Memory B cell (primary cell): ENCODE measurements at regions not wholly inside any gene's neighbourhood (a gene's known extent, or its start where the extent isn't known, plus 50 kb on each side); places are given as distances from the start of the nearest gene placed in this dataset.
"Not testable (repeated sequence)": the region's sequence is repeated elsewhere in the genome, so short reads cannot be mapped to it uniquely, and the experiment has no call there.

Experiments used
- ATAC-seq: fragments of 150-1000 bp; cut with Tn5 transposase; 2 replicates; pipeline ENCODE4 v1.10.0; 2021; ENCODE audit warnings: low read depth, mild to moderate bottlenecking, moderate library complexity
- DNase-seq, 2 donors: peaks; one replicate each; pipeline ENCODE4 v3.0.0; 2022; ENCODE audit warnings: low spot score in 2 of 2
- H3K27ac Mint-ChIP-seq: one replicate; pipeline ENCODE4 v1.8.0; 2022; ENCODE audit warnings: mild to moderate bottlenecking, moderate library complexity, mixed read lengths
- H3K27me3 Mint-ChIP-seq: one replicate; pipeline ENCODE4 v1.8.0; 2022; ENCODE audit warnings: mixed read lengths
- H3K36me3 Mint-ChIP-seq: one replicate; pipeline ENCODE4 v1.8.0; 2022; ENCODE audit warnings: mild to moderate bottlenecking, mixed read lengths
- H3K4me1 Mint-ChIP-seq: one replicate; pipeline ENCODE4 v1.8.0; 2022; ENCODE audit warnings: mixed read lengths
- H3K4me3 Mint-ChIP-seq: one replicate; pipeline ENCODE4 v1.8.0; 2022; ENCODE audit warnings: mild to moderate bottlenecking, moderate library complexity, mixed read lengths
- H3K9me3 Mint-ChIP-seq: one replicate; pipeline ENCODE4 v1.8.0; 2022; ENCODE audit warnings: mixed read lengths

DNA sequence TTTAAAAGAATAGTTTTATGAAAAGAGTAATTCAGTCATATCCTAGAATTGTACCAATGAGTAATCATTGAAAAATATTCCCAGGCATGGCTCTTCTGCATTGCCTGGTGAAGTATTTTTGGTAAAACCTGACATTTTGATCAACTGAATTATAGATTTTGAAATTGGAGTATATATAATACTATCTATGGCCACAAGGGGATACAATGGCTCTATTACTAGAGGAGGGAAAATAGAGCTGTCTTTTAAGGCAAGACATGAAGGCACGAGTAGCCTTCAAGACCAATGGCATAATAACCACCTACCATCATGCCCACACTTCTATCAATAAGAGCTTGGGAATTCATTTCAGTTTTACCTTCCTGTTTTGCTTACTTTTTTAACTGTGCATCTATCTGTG, 1241.4 kb upstream of the TMEM132C start:
- Mint-ChIP-seq H3K9me3 (peaks cover 1% of the 10 kb centered on the region), H3K36me3 (no peaks in the 10 kb centered on the region), H3K4me3 (no peak overlapping the region), H3K27me3 (peaks cover 1% of the 10 kb centered on the region), H3K4me1 (no peaks in the 10 kb centered on the region), H3K27ac (no peak overlapping the region)
- no peak for DNase-seq
- ATAC-seq = no peak

DNA sequence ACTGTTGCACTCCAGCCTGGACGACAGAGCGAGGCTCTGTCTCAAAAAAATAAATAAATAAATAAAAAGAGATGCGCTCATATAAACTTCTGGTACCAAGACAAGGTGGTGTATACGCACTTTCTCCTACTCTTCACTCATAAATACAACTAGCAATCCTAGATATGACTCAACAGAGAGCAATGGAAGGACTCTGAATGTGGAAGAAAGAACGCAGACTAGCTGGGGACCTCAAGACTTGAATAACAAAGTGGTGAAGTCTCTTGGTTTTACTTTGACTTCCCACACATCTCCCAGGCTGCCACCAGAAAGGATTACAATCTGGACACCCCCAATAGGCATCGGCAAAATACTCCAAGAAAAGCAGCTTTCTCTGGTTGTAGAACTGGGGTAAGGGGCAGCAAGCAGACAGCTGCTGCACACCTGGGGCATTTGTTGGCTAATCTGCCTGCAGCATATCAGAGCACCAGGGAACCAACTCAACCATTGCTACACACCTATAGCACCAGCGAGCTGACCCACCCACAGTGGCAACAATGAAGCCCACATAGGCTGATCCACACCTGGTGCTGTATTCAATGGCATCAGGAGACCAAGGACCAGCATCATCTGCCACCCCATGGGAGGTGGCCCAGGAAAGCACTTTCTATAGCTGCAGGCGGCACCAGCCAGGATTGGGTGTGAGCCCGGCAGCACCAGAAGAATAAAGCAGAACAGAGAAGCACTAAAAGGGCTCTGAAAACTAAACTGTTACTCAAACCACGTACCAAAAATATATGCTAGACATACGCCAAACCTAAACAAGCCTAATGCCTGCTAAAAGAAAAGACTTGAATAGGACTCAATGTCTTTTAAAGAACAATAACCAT, 1231.7 kb upstream of the TMEM132C start:
- Mint-ChIP-seq H3K27ac (no peak overlapping the region), H3K36me3 (no peaks in the 10 kb centered on the region), H3K27me3 (no peaks in the 10 kb centered on the region), H3K4me3 (no peak overlapping the region), H3K4me1 (no peaks in the 10 kb centered on the region), H3K9me3 (peaks cover 4% of the 10 kb centered on the region)
- no peak for ATAC-seq
- DNase-seq = no peak

DNA sequence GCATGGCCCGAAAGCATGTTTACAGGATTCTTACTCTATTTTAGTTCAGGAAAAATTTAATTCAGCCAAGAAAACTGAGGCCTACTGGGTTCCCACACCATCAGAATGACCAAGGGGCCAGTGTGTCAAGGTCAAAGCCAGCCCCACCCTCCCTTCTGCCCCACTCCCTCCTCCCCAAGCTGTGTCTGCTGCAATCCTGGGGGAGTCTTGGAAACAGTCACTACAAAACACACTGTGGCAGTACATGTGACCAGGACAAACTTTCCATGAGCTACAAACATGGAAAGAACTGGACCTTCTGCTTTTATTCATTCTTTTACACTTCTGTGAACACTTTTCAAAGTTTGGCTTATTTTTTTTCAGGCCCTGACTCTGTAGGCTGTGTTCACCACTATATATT, 1228.8 kb upstream of the TMEM132C start:
- H3K4me3 Mint-ChIP-seq = no peak overlapping the region
- no peaks in the 10 kb centered on the region for H3K27me3 Mint-ChIP-seq
- H3K4me1 Mint-ChIP-seq = no peaks in the 10 kb centered on the region
- DNase-seq (no peak), ATAC-seq (no peak)
- peaks cover 6% of the 10 kb centered on the region for H3K9me3 Mint-ChIP-seq
- no peaks in the 10 kb centered on the region for H3K36me3 Mint-ChIP-seq
- H3K27ac Mint-ChIP-seq = no peak overlapping the region

DNA sequence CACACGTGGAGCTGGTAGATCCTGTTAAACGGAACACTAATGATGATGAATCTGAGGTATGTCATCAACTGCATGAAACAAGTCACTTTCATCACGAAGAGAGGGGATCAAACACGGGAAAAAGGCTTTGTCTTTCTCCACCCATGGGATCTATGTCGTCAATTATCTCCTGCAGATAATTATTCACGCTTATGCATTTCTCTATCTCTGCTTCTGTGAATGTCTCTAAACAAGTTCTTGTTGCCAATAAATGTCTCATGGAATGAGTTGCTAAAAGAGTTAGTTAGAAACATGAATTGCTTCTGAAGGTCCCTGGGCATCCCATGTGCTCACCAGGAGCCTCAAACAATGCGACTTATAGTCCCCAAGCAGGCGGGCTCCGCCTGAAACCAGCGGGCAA, 1228.2 kb upstream of the TMEM132C start:
- H3K27me3 Mint-ChIP-seq = no peaks in the 10 kb centered on the region

DNA sequence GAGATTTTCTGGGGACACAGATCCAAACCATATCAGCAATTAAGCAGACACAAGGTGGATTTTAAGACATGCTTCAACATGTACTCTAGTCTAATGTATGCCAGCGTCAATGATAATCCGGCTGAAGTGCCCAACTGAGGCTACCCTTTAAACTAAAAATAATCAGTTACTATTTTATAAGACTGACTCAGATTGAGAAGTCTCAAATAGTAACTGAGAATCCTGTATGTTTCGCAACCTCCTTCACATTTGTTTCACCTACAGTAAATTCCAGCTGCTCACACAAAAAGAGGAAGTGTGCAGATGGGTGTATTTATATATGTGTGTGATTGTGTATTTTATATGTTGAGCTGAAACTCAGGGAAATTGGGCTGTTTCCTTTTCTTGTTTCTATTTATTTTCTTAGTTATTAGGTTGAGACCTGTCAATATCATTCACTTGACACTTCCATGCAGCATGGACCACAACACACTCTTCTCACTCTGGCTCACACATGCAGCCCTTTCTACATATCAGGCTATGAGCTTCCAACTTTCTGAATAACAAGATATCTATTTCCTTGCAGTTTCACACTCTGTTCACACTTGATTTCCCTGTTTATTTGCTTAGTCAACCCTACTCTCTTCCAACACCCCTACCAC, 1224.9 kb upstream of the TMEM132C start:
- peaks cover 6% of the 10 kb centered on the region for H3K9me3 Mint-ChIP-seq
- H3K4me1 Mint-ChIP-seq = no peaks in the 10 kb centered on the region
- no peaks in the 10 kb centered on the region for H3K27me3 Mint-ChIP-seq
- H3K36me3 Mint-ChIP-seq = no peaks in the 10 kb centered on the region
- DNase-seq (no peak), ATAC-seq (no peak)
- no peak overlapping the region for H3K27ac Mint-ChIP-seq
- no peak overlapping the region for H3K4me3 Mint-ChIP-seq

More for the DNA sequence above, 1228.2 kb upstream of the TMEM132C start:
- no peak for DNase-seq
- Mint-ChIP-seq H3K27ac (no peak overlapping the region), H3K9me3 (peaks cover 6% of the 10 kb centered on the region), H3K4me3 (no peak overlapping the region), H3K36me3 (no peaks in the 10 kb centered on the region), H3K4me1 (no peaks in the 10 kb centered on the region)
- no peak for ATAC-seq

DNA sequence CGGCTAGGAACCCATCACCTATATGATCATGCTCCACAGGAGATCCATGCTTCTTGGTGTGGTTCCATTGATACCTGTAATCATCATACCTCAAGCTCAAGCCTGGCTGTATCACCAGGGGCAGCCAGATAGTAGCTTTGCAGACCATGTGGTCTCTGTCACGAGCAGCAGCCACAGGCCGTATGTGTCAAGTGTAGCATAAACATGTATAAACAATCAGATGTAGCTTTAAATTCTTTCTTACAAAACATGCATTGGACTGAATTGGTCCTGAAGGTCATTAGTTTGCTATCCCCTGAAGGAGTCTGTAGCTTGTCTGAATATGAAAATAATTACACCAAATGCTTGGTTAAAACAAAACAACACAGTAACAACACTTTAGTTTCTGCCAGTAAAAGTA, 1223.2 kb upstream of the TMEM132C start:
- H3K36me3 Mint-ChIP-seq = no peaks in the 10 kb centered on the region
- no peaks in the 10 kb centered on the region for H3K27me3 Mint-ChIP-seq
- DNase-seq (no peak), ATAC-seq (no peak)
- H3K9me3 Mint-ChIP-seq = peaks cover 7% of the 10 kb centered on the region
- no peaks in the 10 kb centered on the region for H3K4me1 Mint-ChIP-seq
- H3K27ac Mint-ChIP-seq = no peak overlapping the region
- H3K4me3 Mint-ChIP-seq = no peak overlapping the region

DNA sequence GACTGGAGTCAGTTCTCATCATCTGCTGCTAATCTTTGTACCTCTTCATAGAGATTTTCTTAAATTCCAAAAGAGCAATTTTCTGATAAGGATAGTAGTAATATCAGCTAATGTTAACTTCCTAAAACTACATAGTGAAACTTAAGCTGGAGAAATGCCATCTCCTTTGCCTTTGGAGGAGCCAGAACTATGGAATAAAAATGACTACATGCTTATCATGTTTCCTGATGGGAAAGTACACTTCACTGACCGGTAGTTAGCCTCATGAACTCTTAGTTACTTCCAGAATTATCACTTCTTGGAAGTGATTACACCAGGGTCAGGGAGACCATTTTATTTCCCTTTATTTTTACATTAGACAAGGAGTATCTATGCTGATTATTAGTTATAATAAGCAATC, 1222.1 kb upstream of the TMEM132C start:
- Mint-ChIP-seq H3K27ac (no peak overlapping the region), H3K4me1 (no peaks in the 10 kb centered on the region), H3K9me3 (peaks cover 5% of the 10 kb centered on the region), H3K4me3 (no peak overlapping the region), H3K27me3 (no peaks in the 10 kb centered on the region), H3K36me3 (no peaks in the 10 kb centered on the region)
- DNase-seq = no peak
- ATAC-seq = no peak

DNA sequence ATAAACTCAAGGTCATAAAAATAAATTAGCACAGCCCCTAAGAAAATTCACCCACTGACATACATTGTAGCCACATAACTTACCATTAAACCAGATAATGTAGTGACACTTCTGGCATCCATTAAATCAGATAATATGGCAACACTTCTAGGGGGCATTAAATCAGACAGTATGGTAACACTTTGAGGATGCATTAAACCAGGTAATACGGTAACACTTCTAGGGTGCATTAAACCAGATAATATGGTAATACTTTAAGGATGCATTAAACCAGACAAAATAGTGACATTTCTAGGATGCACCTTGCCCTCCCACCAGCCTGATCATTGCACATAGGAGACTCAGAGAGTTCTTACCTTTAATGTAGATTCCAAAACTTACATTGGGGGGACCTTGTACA, 1220.5 kb upstream of the TMEM132C start:
- Mint-ChIP-seq H3K27me3 (no peaks in the 10 kb centered on the region), H3K9me3 (peaks cover 3% of the 10 kb centered on the region), H3K4me1 (no peaks in the 10 kb centered on the region), H3K4me3 (no peak overlapping the region), H3K36me3 (no peaks in the 10 kb centered on the region), H3K27ac (no peak overlapping the region)
- DNase-seq (no peak), ATAC-seq (no peak)

DNA sequence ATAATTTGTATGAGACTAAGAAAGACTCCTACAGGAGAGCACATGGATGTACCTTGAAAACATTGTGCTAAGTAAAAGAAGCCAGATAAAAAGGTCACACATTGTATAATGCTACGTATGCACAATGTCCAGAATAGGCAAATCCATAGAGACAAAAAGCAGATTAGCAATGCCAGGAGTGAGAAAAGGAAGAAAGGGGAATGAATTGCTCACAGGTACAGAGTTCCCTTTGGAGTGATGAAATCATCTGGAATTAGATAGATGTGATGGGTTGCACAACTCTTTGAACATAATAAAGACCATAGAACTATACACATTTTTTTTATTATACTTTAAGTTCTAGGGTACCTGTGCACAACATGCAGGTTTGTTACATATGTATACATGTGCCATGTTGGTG, 1218.9 kb upstream of the TMEM132C start:
- peaks cover 1% of the 10 kb centered on the region for H3K9me3 Mint-ChIP-seq
- DNase-seq (no peak), ATAC-seq (no peak)
- no peaks in the 10 kb centered on the region for H3K4me1 Mint-ChIP-seq
- no peaks in the 10 kb centered on the region for H3K36me3 Mint-ChIP-seq
- no peak overlapping the region for H3K4me3 Mint-ChIP-seq
- no peaks in the 10 kb centered on the region for H3K27me3 Mint-ChIP-seq
- H3K27ac Mint-ChIP-seq = no peak overlapping the region

DNA sequence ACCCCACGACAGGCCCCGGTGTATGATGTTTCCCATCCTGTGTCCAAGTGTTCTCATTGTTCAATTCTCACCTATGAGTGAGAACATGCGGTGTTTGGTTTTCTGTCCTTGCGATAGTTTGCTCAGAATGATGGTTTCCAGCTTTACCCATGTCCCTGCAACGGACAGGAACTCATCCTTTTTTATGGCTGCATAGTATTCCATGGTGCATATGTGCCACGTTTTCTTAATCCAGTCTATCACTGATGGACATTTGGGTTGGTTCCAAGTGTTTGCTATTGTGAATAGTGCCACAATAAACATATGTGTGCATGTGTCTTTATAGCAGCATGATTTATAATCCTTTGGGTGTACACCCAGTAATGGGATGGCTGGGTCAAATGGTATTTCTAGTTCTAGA, 1218.4 kb upstream of the TMEM132C start:
- not testable (repeated sequence) for H3K36me3 Mint-ChIP-seq, DNase-seq, H3K4me1 Mint-ChIP-seq, H3K27ac Mint-ChIP-seq, H3K9me3 Mint-ChIP-seq, H3K27me3 Mint-ChIP-seq, H3K4me3 Mint-ChIP-seq, ATAC-seq

DNA sequence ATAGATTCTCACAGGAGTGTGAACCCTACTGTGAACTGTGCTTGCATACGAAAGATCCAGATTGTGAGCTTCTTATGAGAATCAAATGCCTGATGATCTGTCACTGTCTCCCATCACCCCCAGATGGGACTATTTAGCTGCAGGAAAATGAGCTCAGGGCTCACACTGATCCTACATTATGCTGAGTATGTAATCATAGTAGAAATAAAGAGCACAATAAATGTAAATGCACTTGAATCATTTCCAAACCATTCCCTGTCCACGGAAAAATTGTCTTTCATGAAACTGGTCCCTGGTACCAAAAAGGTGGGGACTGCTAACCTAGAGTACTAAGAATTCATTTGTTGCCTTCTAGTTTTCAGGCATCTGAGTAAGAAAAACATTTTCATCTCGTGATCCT, 1215.8 kb upstream of the TMEM132C start:
- H3K27ac Mint-ChIP-seq = no peak overlapping the region
- no peaks in the 10 kb centered on the region for H3K27me3 Mint-ChIP-seq
- ATAC-seq = no peak
- H3K4me1 Mint-ChIP-seq = no peaks in the 10 kb centered on the region
- H3K4me3 Mint-ChIP-seq = no peak overlapping the region
- no peak for DNase-seq
- no peaks in the 10 kb centered on the region for H3K36me3 Mint-ChIP-seq
- peaks cover 1% of the 10 kb centered on the region for H3K9me3 Mint-ChIP-seq

DNA sequence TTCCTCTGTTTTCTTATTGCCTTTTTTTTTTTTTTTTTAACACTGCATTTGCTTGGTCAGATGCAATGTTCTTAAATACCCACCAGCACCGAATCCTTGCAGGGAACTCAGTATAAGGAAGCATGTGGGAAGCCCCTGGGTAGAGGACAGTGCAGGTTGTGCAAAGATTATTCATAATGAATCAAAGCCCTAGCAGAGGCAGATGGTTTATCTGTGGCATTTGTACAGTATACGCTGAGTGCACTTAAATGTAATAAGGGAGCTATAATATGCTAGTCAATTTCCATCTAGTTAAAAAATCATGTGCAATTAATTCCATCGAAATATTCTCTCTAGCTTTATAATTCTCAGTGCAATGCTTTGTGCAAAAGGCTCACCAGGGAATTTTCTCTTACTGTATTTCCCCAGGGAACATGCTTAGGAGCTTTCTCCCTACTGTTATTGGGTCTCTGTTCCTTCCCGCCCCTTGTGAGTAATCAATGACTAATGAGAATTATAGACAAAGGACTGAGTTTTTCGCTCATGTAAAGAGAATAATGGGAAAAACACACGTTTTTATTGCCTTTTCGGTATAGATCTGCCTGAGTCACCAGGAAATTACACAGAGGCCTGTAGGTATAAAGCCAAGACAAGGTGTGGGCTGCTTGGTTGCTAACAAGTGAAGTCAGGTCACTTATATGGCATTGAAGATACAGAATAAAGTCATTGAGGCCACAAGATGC, 1214.3 kb upstream of the TMEM132C start:
- no peak for DNase-seq
- Mint-ChIP-seq H3K27ac (no peak overlapping the region), H3K9me3 (peaks cover 1% of the 10 kb centered on the region), H3K4me3 (no peak overlapping the region), H3K36me3 (no peaks in the 10 kb centered on the region), H3K4me1 (no peaks in the 10 kb centered on the region), H3K27me3 (no peaks in the 10 kb centered on the region)
- ATAC-seq = no peak

DNA sequence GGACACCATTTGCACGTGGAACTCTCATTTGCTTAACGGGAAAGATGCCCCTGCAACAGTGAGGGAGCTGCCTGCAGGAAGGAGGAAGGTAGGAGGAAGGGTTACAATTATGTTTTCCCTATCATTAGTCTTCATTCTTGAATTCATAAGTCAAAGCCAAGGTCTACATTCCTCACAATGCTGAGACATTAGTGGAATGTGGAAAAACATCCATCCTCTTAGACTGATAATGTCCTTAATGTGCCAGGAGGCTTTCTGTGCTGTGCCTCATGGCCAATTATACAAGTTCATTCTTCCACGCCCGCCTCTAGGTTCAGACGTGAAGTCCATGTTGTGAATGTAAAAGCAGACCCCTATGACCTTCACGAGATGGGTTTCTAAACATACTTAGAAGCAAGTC, 1212.4 kb upstream of the TMEM132C start:
- no peak overlapping the region for H3K4me3 Mint-ChIP-seq
- H3K36me3 Mint-ChIP-seq = no peaks in the 10 kb centered on the region
- no peaks in the 10 kb centered on the region for H3K4me1 Mint-ChIP-seq
- no peaks in the 10 kb centered on the region for H3K27me3 Mint-ChIP-seq
- DNase-seq (no peak), ATAC-seq (no peak)
- H3K9me3 Mint-ChIP-seq = no peaks in the 10 kb centered on the region
- no peak overlapping the region for H3K27ac Mint-ChIP-seq

DNA sequence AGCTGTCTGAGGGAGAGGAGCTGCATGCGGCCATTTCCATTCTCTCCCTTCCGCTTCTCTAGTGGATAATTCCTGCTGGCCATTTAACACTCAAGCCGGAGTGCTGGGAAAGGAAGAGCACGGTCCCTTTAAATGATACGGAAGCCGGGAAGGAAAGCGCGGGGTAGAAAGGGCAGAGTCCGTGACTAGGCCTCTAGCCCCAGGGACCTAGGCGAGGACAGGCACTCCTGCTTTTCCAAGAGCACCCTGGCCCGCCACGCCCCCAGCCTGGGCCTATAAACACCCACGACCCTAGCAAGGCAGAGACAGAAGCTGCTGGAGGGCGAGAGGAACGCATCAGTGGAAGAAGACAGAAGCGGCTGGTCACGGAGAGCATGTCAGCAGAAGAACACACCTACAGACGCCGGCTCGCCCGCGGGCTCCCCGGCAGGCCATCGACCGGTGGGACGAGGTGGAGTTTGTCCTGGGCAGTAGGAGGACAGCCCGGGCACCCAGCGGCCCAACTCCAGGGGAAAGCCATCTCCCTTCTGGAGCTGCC, 1206.6 kb upstream of the TMEM132C start:
- DNase-seq = no peak
- Mint-ChIP-seq H3K36me3 (no peaks in the 10 kb centered on the region), H3K27ac (no peak overlapping the region), H3K4me1 (no peaks in the 10 kb centered on the region), H3K4me3 (no peak overlapping the region), H3K9me3 (no peaks in the 10 kb centered on the region), H3K27me3 (no peaks in the 10 kb centered on the region)
- no peak for ATAC-seq
